Neural progenitor cell (in vitro differentiated cells): ENCODE measurements at regions not wholly inside any gene's neighbourhood (a gene's known extent, or its start where the extent isn't known, plus 50 kb on each side); places are given as distances from the start of the nearest gene placed in this dataset.

ENCODE experiments used
- DNase-seq: peaks from one replicate; pipeline ENCODE4 v3.0.0-alpha.2; 2016; ENCODE audit warnings: low spot score
- H2AFZ ChIP-seq: fragments of 200-600 bp; sonication (generic); replicated peaks from 2 replicates; pipeline ENCODE4 v1.6.1; 2016; ENCODE audit warnings: antibody characterized with exemption
- H3F3A ChIP-seq: fragments of 200-600 bp; sonication (generic); 2 replicates; pipeline ENCODE4 v1.6.1; 2016; ENCODE audit warnings: antibody characterized with exemption, low read depth
- H3K27ac ChIP-seq: fragments of 200-600 bp; sonication (generic); 2 replicates; pipeline ENCODE4 v1.5.1; 2016; ENCODE audit warnings: mild to moderate bottlenecking
- H3K27me3 ChIP-seq: fragments of 200-600 bp; sonication (generic); 2 replicates; pipeline ENCODE4 v1.6.1; 2016; ENCODE audit warnings: mild to moderate bottlenecking, moderate library complexity
- H3K36me3 ChIP-seq: fragments of 200-600 bp; sonication (generic); 2 replicates; pipeline ENCODE4 v1.5.1; 2016
- H3K4me1 ChIP-seq: fragments of 200-600 bp; sonication (generic); 2 replicates; pipeline ENCODE4 v1.6.1; 2016; ENCODE audit warnings: mixed run types
- H3K4me2 ChIP-seq: fragments of 200-600 bp; sonication (generic); 2 replicates; pipeline ENCODE4 v1.6.1; 2016
- H3K4me3 ChIP-seq: fragments of 200-600 bp; sonication (generic); 2 replicates; pipeline ENCODE4 v1.5.1; 2016
- H3K79me2 ChIP-seq: fragments of 200-600 bp; sonication (generic); 2 replicates; pipeline ENCODE4 v1.6.1; 2016; ENCODE audit warnings: low read depth
- H3K9ac ChIP-seq: fragments of 200-600 bp; sonication (generic); 2 replicates; pipeline ENCODE4 v1.6.1; 2016
- H3K9me3 ChIP-seq: fragments of 200-600 bp; sonication (generic); 2 replicates; pipeline ENCODE4 v1.5.1; 2016; ENCODE audit warnings: low read depth
- H4K20me1 ChIP-seq: fragments of 200-600 bp; sonication (generic); 2 replicates; pipeline ENCODE4 v1.6.1; 2016; ENCODE audit warnings: low read depth
- H3K27ac Mint-ChIP-seq: 3 replicates; pipeline ENCODE4 v1.8.0; 2021; ENCODE audit warnings: mixed read lengths
- H3K27me3 Mint-ChIP-seq: 2 replicates; pipeline ENCODE4 v1.8.0; 2022; ENCODE audit warnings: low read depth, mild to moderate bottlenecking, inconsistent platforms, moderate library complexity, mixed read lengths; ENCODE audit not compliant: insufficient read depth
- H3K36me3 Mint-ChIP-seq: 3 replicates; pipeline ENCODE4 v1.8.0; 2021; ENCODE audit warnings: mixed read lengths
- H3K4me1 Mint-ChIP-seq: 3 replicates; pipeline ENCODE4 v1.8.0; 2021; ENCODE audit warnings: mixed read lengths
- H3K4me3 Mint-ChIP-seq: 3 replicates; pipeline ENCODE4 v1.8.0; 2021; ENCODE audit warnings: mild to moderate bottlenecking, moderate library complexity, mixed read lengths
- H3K9me3 Mint-ChIP-seq: 3 replicates; pipeline ENCODE4 v1.8.0; 2020; ENCODE audit warnings: mixed read lengths
- CTCF ChIP-seq: fragments of 200-600 bp; sonication (generic); IDR thresholded peaks from 2 replicates; pipeline ENCODE4 v1.5.1; 2017; ENCODE audit warnings: antibody characterized with exemption, mild to moderate bottlenecking
- EZH2 ChIP-seq: fragments of 200-600 bp; sonication (generic); IDR thresholded peaks from 2 replicates; pipeline ENCODE4 v1.6.1; 2017; ENCODE audit warnings: antibody characterized with exemption, mild to moderate bottlenecking, moderate library complexity
- EZH2phosphoT487 ChIP-seq: fragments of 200-600 bp; sonication (generic); IDR thresholded peaks from 2 replicates; pipeline ENCODE4 v1.6.1; 2017; ENCODE audit warnings: antibody characterized with exemption

- Histone ChIP-seq H3K27me3 (peaks cover 10% of the 10 kb centered on the region), H3K4me2 (no peak overlapping the region), H3K9ac (no peak overlapping the region), H4K20me1 (peaks cover 15% of the 10 kb centered on the region), H3K4me3 (no peak overlapping the region), H3F3A (peaks cover 11% of the 10 kb centered on the region), H3K79me2 (peaks cover 18% of the 10 kb centered on the region), H3K27ac (no peak overlapping the region), H3K4me1 (peaks cover 19% of the 10 kb centered on the region), H2AFZ (no peak overlapping the region), H3K9me3 (no peaks in the 10 kb centered on the region), H3K36me3 (no peaks in the 10 kb centered on the region)
- Mint-ChIP-seq H3K9me3 (no peaks in the 10 kb centered on the region), H3K27me3 (peaks cover 8% of the 10 kb centered on the region), H3K4me1 (peaks cover 34% of the 10 kb centered on the region), H3K36me3 (no peaks in the 10 kb centered on the region), H3K27ac (no peak overlapping the region), H3K4me3 (no peak overlapping the region)
- TF ChIP-seq EZH2 (no peak), CTCF (no peak), EZH2phosphoT487 (no peak)
- DNase-seq: no peak
Observed at GRCh38 chr10:29738341-29738740, 103.6 kb upstream of the SVIL start.

GRCh38 chr10:29737074-29737593 lies 102.4 kb upstream of the SVIL start:
- no peak overlapping the region for H3K27ac Mint-ChIP-seq
- H3K36me3 ChIP-seq: no peaks in the 10 kb centered on the region
- peak overlapping the region; percentile 95 for H3K4me2 ChIP-seq
- no peak overlapping the region for H3K9ac ChIP-seq
- no peak for DNase-seq
- H3K27me3 Mint-ChIP-seq: peaks cover 14% of the 10 kb centered on the region
- peak overlapping the region; percentile 88 for H3K4me3 Mint-ChIP-seq
- no peak overlapping the region for H3K27ac ChIP-seq
- H3K27me3 ChIP-seq: peaks cover 10% of the 10 kb centered on the region
- H3K79me2 ChIP-seq: peaks cover 30% of the 10 kb centered on the region
- peaks cover 30% of the 10 kb centered on the region for H3K4me1 ChIP-seq
- H3K4me1 Mint-ChIP-seq: peaks cover 37% of the 10 kb centered on the region
- H2AFZ ChIP-seq: peak overlapping the region; percentile 84
- no peaks in the 10 kb centered on the region for H3K36me3 Mint-ChIP-seq
- H4K20me1 ChIP-seq: peaks cover 18% of the 10 kb centered on the region
- H3K9me3 Mint-ChIP-seq: no peaks in the 10 kb centered on the region
- H3K4me3 ChIP-seq: peak overlapping the region; percentile 94
- H3F3A ChIP-seq: peaks cover 11% of the 10 kb centered on the region
- TF ChIP-seq EZH2phosphoT487 (no peak), EZH2 (no peak), CTCF (no peak)
- H3K9me3 ChIP-seq: no peaks in the 10 kb centered on the region

GRCh38 chr10:29736366-29737073 lies 101.7 kb upstream of the SVIL start:
- H3K4me3 Mint-ChIP-seq: peak overlapping the region; percentile 87
- no peak overlapping the region for H3K27ac Mint-ChIP-seq
- Histone ChIP-seq H2AFZ (peak overlapping the region; percentile 91), H3K4me3 (peak overlapping the region; percentile 94), H3K27me3 (peaks cover 10% of the 10 kb centered on the region), H3K4me2 (peak overlapping the region; percentile 95), H3K9me3 (no peaks in the 10 kb centered on the region), H3K79me2 (peaks cover 36% of the 10 kb centered on the region), H3K36me3 (no peaks in the 10 kb centered on the region), H3K4me1 (peaks cover 36% of the 10 kb centered on the region), H3K27ac (no peak overlapping the region), H4K20me1 (peaks cover 20% of the 10 kb centered on the region), H3K9ac (no peak overlapping the region), H3F3A (peaks cover 16% of the 10 kb centered on the region)
- peaks cover 14% of the 10 kb centered on the region for H3K27me3 Mint-ChIP-seq
- H3K36me3 Mint-ChIP-seq: no peaks in the 10 kb centered on the region
- no peaks in the 10 kb centered on the region for H3K9me3 Mint-ChIP-seq
- TF ChIP-seq EZH2 (no peak), EZH2phosphoT487 (peak; percentile 17)
- peaks cover 43% of the 10 kb centered on the region for H3K4me1 Mint-ChIP-seq
- DNase-seq: peak; percentile 84
